ENCODE measurements at regions not wholly inside any gene's neighbourhood (a gene's known extent, or its start where the extent isn't known, plus 50 kb on each side); places are given as distances from the start of the nearest gene placed in this dataset.

DNA sequence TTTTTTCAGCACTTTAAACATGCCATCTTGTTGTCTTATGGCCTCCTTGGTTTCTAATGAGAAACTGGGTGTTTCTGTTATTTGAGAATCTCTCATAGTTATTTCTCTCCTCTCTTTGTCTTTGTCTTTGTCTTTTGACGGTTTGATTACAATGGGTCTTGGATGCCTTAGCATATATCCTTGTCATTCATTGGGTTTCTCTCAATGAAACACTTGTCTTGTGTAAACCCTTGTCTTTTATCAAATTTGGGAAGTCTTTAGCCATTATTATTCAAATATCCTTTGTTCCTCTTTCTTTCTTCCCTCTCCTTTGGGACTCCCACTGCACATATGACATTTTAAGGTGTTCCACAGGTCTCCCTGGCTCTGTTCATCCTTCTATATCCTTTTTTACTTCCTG, 373.5 kb upstream of the TBX3 start:
- H3K4me3 Mint-ChIP-seq, result no peak overlapping the region
- no peak overlapping the region for H3K27ac Mint-ChIP-seq
- no peaks in the 10 kb centered on the region for H3K4me1 Mint-ChIP-seq
- H3K9me3 Mint-ChIP-seq, result peaks cover 3% of the 10 kb centered on the region
- no peak for DNase-seq
- H3K27me3 Mint-ChIP-seq, result no peaks in the 10 kb centered on the region
- no peaks in the 10 kb centered on the region for H3K36me3 Mint-ChIP-seq

DNA sequence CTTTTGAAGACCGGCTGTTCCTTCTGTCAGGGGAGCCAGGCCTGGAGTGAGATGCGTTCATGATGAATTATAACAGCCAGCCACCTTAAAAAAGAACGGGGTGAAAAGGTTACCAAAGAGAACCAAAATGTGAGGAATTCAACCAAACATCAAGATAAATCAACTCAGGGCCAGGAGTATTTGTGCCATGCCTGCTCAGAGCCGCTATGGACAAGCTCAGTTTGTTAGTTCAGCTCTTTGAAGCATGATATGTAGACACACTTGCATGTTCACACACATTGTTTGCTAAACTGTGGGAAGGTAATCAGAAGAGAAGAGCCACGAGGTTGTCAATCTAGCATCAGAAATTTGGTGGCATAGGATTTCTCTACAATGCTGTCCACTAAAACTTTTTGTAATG, 367.4 kb upstream of the TBX3 start:
- H3K27me3 Mint-ChIP-seq, result no peaks in the 10 kb centered on the region
- peaks cover 3% of the 10 kb centered on the region for H3K9me3 Mint-ChIP-seq
- H3K36me3 Mint-ChIP-seq, result no peaks in the 10 kb centered on the region
- H3K4me3 Mint-ChIP-seq, result no peak overlapping the region
- no peak for DNase-seq
- H3K4me1 Mint-ChIP-seq, result no peaks in the 10 kb centered on the region
- no peak overlapping the region for H3K27ac Mint-ChIP-seq

- H3K4me3 Mint-ChIP-seq, result no peak overlapping the region
- no peak overlapping the region for H3K27ac Mint-ChIP-seq
- H3K9me3 Mint-ChIP-seq, result peaks cover 3% of the 10 kb centered on the region
- DNase-seq, result no peak
- no peaks in the 10 kb centered on the region for H3K27me3 Mint-ChIP-seq
- H3K36me3 Mint-ChIP-seq, result no peaks in the 10 kb centered on the region
- no peaks in the 10 kb centered on the region for H3K4me1 Mint-ChIP-seq
These were observed 365.6 kb upstream of the TBX3 start for GRCh38 chr12:115049614-115050013.

- Mint-ChIP-seq H3K27ac (no peak overlapping the region), H3K4me3 (no peak overlapping the region), H3K4me1 (no peaks in the 10 kb centered on the region), H3K27me3 (no peaks in the 10 kb centered on the region), H3K9me3 (no peaks in the 10 kb centered on the region), H3K36me3 (no peaks in the 10 kb centered on the region)
- no peak for DNase-seq
These were observed 362.8 kb upstream of the TBX3 start for GRCh38 chr12:115046805-115047204.

DNA sequence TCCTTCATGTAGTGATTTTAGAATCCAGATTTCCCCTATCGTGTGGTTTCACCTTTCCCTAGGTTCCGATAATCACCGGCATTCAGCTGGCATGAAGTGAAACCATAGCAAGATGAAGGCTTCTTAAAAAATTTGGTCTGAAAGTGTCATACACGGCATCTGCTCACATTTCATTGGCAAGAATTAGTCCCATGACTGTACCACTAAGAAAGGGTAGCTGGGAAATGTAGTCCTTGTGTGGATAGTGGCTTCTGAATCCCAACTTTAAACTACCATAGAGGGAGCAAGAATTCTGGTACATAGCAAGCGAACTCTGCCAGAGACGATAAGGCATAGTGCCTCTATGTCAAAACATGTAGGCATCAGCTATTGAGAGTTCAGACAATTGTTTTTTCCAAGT, 360.1 kb upstream of the TBX3 start:
- no peak overlapping the region for H3K27ac Mint-ChIP-seq
- no peaks in the 10 kb centered on the region for H3K27me3 Mint-ChIP-seq

GRCh38 chr12:115043079-115043478, 359.1 kb upstream of the TBX3 start:
- H3K9me3 Mint-ChIP-seq, result no peaks in the 10 kb centered on the region
- H3K4me3 Mint-ChIP-seq, result no peak overlapping the region
- H3K36me3 Mint-ChIP-seq, result no peaks in the 10 kb centered on the region
- no peaks in the 10 kb centered on the region for H3K27me3 Mint-ChIP-seq
- no peak overlapping the region for H3K27ac Mint-ChIP-seq
- DNase-seq, result no peak
- no peaks in the 10 kb centered on the region for H3K4me1 Mint-ChIP-seq

More for the DNA sequence above, 360.1 kb upstream of the TBX3 start:
- Mint-ChIP-seq H3K36me3 (no peaks in the 10 kb centered on the region), H3K9me3 (no peaks in the 10 kb centered on the region), H3K4me1 (no peaks in the 10 kb centered on the region), H3K4me3 (no peak overlapping the region)
- DNase-seq, result no peak

DNA sequence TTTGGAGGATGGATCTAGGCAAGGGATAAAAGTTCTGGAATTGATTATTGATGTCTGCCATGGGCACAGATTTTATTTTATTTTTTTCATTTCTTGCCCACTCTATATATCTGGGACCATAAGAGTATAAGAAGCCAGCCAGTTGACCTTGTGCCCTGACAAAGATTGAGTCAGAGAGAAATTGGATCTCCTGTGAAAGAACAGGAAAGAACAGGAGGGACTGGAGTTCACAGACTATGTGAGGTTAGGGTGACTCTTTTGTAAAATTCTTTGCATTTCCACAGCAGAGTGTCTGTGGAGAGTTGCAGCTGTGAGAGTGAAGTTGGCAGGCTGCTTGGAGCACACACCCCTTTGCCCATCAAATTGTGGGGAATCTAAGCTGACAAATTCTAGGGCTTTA, 358.4 kb upstream of the TBX3 start:
- no peaks in the 10 kb centered on the region for H3K27me3 Mint-ChIP-seq
- H3K27ac Mint-ChIP-seq, result no peak overlapping the region
- no peak overlapping the region for H3K4me3 Mint-ChIP-seq
- no peaks in the 10 kb centered on the region for H3K9me3 Mint-ChIP-seq
- no peak for DNase-seq
- no peaks in the 10 kb centered on the region for H3K36me3 Mint-ChIP-seq
- no peaks in the 10 kb centered on the region for H3K4me1 Mint-ChIP-seq

DNA sequence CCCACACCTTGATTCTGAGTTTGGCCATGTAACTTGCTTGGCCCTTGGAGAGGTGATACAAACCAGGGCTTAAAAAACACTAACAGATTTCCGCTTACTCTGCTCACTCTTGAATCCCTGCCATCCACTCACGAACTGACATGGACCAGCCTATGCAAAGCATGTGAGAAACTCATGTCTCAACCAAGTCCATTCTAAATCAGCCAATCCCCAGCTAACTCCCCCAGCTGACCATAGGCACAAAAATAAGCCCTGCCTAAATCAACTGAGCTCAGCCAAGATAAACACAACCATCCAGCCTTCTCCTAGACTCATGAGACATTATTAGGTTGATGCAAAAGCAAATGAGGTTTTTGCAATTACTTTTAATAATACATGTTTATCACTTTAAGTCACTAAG, 353.9 kb upstream of the TBX3 start:
- Mint-ChIP-seq H3K36me3 (no peaks in the 10 kb centered on the region), H3K27ac (no peak overlapping the region)

DNA sequence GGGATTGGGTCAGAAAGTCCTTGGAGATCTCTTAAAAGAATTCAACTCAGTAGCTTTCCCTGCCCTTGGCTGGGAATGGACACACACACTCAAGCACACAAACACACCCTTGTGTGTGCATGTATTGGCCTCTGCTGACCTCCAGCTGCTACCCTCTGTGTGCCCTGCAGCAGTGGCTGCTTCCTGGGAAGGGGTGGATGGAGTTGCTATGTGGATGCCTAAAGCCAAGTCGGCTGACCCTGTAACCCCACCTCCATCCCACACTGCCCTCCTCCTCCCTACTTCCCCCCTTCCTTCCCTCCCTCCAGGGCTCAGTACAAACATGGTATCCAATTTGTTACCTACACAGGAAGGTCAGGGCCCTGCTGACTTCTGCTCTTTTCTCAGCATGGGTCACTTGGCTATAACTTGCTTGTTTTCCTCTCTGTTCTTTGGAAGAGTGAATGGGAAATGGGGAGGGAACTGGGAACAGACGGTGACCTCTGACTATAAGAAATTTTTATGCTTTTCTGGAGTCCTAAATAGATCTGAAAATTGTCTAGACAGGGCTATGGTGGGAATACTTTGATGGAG, 351.6 kb upstream of the TBX3 start:
- Mint-ChIP-seq H3K27ac (no peak overlapping the region), H3K4me3 (no peak overlapping the region), H3K4me1 (no peaks in the 10 kb centered on the region), H3K9me3 (peaks cover 1% of the 10 kb centered on the region), H3K27me3 (no peaks in the 10 kb centered on the region), H3K36me3 (no peaks in the 10 kb centered on the region)
- DNase-seq, result no peak

More for the DNA sequence above, 353.9 kb upstream of the TBX3 start:
- peaks cover 1% of the 10 kb centered on the region for H3K9me3 Mint-ChIP-seq
- H3K4me3 Mint-ChIP-seq, result no peak overlapping the region
- no peaks in the 10 kb centered on the region for H3K4me1 Mint-ChIP-seq
- no peaks in the 10 kb centered on the region for H3K27me3 Mint-ChIP-seq
- no peak for DNase-seq

GRCh38 chr12:115032521-115032920, 348.5 kb upstream of the TBX3 start:
- peaks cover 1% of the 10 kb centered on the region for H3K9me3 Mint-ChIP-seq
- no peak for DNase-seq
- no peaks in the 10 kb centered on the region for H3K36me3 Mint-ChIP-seq

GRCh38 chr12:115030017-115030416, 346.0 kb upstream of the TBX3 start:
- Mint-ChIP-seq H3K36me3 (no peaks in the 10 kb centered on the region), H3K27ac (no peak overlapping the region), H3K9me3 (peaks cover 5% of the 10 kb centered on the region), H3K4me3 (no peak overlapping the region), H3K4me1 (no peaks in the 10 kb centered on the region), H3K27me3 (no peaks in the 10 kb centered on the region)
- DNase-seq, result no peak

More at GRCh38 chr12:115032521-115032920, 348.5 kb upstream of the TBX3 start:
- H3K4me1 Mint-ChIP-seq, result no peaks in the 10 kb centered on the region
- H3K27ac Mint-ChIP-seq, result no peak overlapping the region
- H3K27me3 Mint-ChIP-seq, result no peaks in the 10 kb centered on the region
- H3K4me3 Mint-ChIP-seq, result no peak overlapping the region

DNA sequence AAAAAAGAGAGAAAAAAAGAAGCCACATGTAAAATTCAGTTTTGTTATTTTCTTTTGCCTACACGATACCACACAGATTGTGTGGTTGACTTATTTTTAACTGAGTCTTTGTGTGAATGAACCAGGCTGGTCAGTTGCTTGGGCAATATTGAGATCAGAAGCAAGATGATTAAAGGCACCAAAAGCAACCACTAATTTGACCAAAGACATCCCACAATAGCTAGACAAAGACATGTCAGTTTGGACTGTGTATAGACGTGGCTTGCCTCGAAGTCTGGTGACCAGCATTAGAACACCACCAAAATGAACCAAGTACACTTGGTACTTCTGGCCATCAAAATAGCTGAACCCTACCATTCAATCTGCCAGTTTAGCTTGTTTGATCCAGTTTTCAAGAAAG, 340.6 kb upstream of the TBX3 start:
- Mint-ChIP-seq H3K27me3 (no peaks in the 10 kb centered on the region), H3K4me1 (no peaks in the 10 kb centered on the region), H3K27ac (no peak overlapping the region), H3K36me3 (no peaks in the 10 kb centered on the region), H3K9me3 (peaks cover 10% of the 10 kb centered on the region), H3K4me3 (no peak overlapping the region)
- no peak for DNase-seq

- no peaks in the 10 kb centered on the region for H3K36me3 Mint-ChIP-seq
- no peaks in the 10 kb centered on the region for H3K27me3 Mint-ChIP-seq
- no peak overlapping the region for H3K4me3 Mint-ChIP-seq
- no peaks in the 10 kb centered on the region for H3K4me1 Mint-ChIP-seq
- DNase-seq, result no peak
- H3K9me3 Mint-ChIP-seq, result peaks cover 12% of the 10 kb centered on the region
- H3K27ac Mint-ChIP-seq, result no peak overlapping the region
These were observed 339.6 kb upstream of the TBX3 start for GRCh38 chr12:115023279-115024265.

GRCh38 chr12:115020091-115020490, 336.1 kb upstream of the TBX3 start:
- H3K4me3 Mint-ChIP-seq, result no peak overlapping the region
- H3K27me3 Mint-ChIP-seq, result no peaks in the 10 kb centered on the region
- no peak overlapping the region for H3K27ac Mint-ChIP-seq
- H3K36me3 Mint-ChIP-seq, result no peaks in the 10 kb centered on the region
- no peak for DNase-seq
- peaks cover 8% of the 10 kb centered on the region for H3K9me3 Mint-ChIP-seq
- H3K4me1 Mint-ChIP-seq, result no peaks in the 10 kb centered on the region

GRCh38 chr12:115017346-115017745, 333.4 kb upstream of the TBX3 start:
- Mint-ChIP-seq H3K36me3 (no peaks in the 10 kb centered on the region), H3K27me3 (no peaks in the 10 kb centered on the region), H3K27ac (no peak overlapping the region), H3K9me3 (peaks cover 8% of the 10 kb centered on the region), H3K4me1 (no peaks in the 10 kb centered on the region), H3K4me3 (no peak overlapping the region)
- DNase-seq, result no peak
